ENCODE measurements at regions not wholly inside any gene's neighbourhood (a gene's known extent, or its start where the extent isn't known, plus 50 kb on each side); places are given as distances from the start of the nearest gene placed in this dataset.
A peak's percentile ranks its signal among the peaks of the same experiment; 100 is the strongest.

GRCh38 chr1:4598561-4598960 lies 55.8 kb upstream of the AJAP1 start:
- no peak for DNase-seq

GRCh38 chr1:4599521-4599920 lies 54.9 kb upstream of the AJAP1 start:
- DNase-seq = no peak

GRCh38 chr1:4599951-4600481 lies 54.4 kb upstream of the AJAP1 start:
- DNase-seq = no peak

GRCh38 chr1:4600615-4601460 lies 53.6 kb upstream of the AJAP1 start:
- no peak for DNase-seq

- no peak for DNase-seq
These were observed 52.5 kb upstream of the AJAP1 start for GRCh38 chr1:4601941-4602340.

GRCh38 chr1:4602462-4603294 lies 51.7 kb upstream of the AJAP1 start:
- DNase-seq = peak; percentile 45

GRCh38 chr1:4603295-4604110 lies 50.9 kb upstream of the AJAP1 start:
- DNase-seq = peak; percentile 99
